ENCODE measurements at regions not wholly inside any gene's neighbourhood (a gene's known extent, or its start where the extent isn't known, plus 50 kb on each side); places are given as distances from the start of the nearest gene placed in this dataset.

DNA sequence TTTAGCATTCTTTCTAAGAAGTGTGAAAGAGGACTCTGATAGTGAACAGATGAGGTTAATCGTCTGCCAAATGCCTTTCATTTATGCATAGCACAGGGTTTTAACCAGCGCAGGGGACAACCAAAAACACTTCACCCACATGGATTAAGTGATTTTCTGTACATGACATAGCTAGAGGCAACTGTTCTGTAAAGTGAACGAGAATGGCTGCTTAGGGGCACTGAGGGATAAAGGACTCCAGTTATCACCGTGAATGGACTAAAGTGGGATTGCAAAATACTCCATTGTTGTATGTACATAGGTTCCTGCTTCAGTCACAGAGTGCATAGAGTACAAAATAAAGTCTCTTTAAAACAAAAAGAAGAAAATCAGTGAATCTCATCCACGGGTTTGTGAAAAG lies 456.8 kb downstream of the DMAC1 start:
- TF ChIP-seq ZNF221 (tag by site-specific recombination; IDR thresholded peaks at IDR 0.05; ENCODE audit: borderline replicate concordance): no peak
- no peak for TF ChIP-seq KLF10 (tag by site-specific recombination; IDR thresholded peaks at IDR 0.05)
- TF ChIP-seq, protein P1, sequence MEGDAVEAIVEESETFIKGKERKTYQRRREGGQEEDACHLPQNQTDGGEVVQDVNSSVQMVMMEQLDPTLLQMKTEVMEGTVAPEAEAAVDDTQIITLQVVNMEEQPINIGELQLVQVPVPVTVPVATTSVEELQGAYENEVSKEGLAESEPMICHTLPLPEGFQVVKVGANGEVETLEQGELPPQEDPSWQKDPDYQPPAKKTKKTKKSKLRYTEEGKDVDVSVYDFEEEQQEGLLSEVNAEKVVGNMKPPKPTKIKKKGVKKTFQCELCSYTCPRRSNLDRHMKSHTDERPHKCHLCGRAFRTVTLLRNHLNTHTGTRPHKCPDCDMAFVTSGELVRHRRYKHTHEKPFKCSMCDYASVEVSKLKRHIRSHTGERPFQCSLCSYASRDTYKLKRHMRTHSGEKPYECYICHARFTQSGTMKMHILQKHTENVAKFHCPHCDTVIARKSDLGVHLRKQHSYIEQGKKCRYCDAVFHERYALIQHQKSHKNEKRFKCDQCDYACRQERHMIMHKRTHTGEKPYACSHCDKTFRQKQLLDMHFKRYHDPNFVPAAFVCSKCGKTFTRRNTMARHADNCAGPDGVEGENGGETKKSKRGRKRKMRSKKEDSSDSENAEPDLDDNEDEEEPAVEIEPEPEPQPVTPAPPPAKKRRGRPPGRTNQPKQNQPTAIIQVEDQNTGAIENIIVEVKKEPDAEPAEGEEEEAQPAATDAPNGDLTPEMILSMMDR (tag by site-specific recombination; IDR thresholded peaks at IDR 0.05): no peak
- TF ChIP-seq, protein P2, sequence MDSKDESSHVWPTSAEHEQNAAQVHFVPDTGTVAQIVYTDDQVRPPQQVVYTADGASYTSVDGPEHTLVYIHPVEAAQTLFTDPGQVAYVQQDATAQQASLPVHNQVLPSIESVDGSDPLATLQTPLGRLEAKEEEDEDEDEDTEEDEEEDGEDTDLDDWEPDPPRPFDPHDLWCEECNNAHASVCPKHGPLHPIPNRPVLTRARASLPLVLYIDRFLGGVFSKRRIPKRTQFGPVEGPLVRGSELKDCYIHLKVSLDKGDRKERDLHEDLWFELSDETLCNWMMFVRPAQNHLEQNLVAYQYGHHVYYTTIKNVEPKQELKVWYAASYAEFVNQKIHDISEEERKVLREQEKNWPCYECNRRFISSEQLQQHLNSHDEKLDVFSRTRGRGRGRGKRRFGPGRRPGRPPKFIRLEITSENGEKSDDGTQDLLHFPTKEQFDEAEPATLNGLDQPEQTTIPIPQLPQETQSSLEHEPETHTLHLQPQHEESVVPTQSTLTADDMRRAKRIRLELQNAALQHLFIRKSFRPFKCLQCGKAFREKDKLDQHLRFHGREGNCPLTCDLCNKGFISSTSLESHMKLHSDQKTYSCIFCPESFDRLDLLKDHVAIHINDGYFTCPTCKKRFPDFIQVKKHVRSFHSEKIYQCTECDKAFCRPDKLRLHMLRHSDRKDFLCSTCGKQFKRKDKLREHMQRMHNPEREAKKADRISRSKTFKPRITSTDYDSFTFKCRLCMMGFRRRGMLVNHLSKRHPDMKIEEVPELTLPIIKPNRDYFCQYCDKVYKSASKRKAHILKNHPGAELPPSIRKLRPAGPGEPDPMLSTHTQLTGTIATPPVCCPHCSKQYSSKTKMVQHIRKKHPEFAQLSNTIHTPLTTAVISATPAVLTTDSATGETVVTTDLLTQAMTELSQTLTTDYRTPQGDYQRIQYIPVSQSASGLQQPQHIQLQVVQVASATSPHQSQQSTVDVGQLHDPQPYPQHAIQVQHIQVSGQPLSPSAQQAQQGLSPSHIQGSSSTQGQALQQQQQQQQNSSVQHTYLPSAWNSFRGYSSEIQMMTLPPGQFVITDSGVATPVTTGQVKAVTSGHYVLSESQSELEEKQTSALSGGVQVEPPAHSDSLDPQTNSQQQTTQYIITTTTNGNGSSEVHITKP (tag by site-specific recombination; IDR thresholded peaks at IDR 0.05): no peak
- no peak for TF ChIP-seq WT1 (tag by site-specific recombination; IDR thresholded peaks at IDR 0.05)
- TF ChIP-seq HOXA7 (CRISPR knock-in tag; IDR thresholded peaks at IDR 0.05; ENCODE audit: borderline replicate concordance): no peak
- TF ChIP-seq ZNF777 (tag by site-specific recombination; IDR thresholded peaks at IDR 0.05; ENCODE audit: borderline replicate concordance): no peak
- TF ChIP-seq ZNF140 (tag by site-specific recombination; IDR thresholded peaks at IDR 0.05): no peak
- TF ChIP-seq ZNF423 (tag by site-specific recombination; IDR thresholded peaks at IDR 0.05): no peak
- TF ChIP-seq ZNF274 (IDR thresholded peaks at IDR 0.05; ENCODE audit: low read length): no peak
- TF ChIP-seq ZNF274 (tag by site-specific recombination; IDR thresholded peaks at IDR 0.05; ENCODE audit: borderline replicate concordance): no peak
- no peak for TF ChIP-seq ZNF561 (tag by site-specific recombination; IDR thresholded peaks at IDR 0.05; ENCODE audit: borderline replicate concordance)
- TF ChIP-seq, protein P3, sequence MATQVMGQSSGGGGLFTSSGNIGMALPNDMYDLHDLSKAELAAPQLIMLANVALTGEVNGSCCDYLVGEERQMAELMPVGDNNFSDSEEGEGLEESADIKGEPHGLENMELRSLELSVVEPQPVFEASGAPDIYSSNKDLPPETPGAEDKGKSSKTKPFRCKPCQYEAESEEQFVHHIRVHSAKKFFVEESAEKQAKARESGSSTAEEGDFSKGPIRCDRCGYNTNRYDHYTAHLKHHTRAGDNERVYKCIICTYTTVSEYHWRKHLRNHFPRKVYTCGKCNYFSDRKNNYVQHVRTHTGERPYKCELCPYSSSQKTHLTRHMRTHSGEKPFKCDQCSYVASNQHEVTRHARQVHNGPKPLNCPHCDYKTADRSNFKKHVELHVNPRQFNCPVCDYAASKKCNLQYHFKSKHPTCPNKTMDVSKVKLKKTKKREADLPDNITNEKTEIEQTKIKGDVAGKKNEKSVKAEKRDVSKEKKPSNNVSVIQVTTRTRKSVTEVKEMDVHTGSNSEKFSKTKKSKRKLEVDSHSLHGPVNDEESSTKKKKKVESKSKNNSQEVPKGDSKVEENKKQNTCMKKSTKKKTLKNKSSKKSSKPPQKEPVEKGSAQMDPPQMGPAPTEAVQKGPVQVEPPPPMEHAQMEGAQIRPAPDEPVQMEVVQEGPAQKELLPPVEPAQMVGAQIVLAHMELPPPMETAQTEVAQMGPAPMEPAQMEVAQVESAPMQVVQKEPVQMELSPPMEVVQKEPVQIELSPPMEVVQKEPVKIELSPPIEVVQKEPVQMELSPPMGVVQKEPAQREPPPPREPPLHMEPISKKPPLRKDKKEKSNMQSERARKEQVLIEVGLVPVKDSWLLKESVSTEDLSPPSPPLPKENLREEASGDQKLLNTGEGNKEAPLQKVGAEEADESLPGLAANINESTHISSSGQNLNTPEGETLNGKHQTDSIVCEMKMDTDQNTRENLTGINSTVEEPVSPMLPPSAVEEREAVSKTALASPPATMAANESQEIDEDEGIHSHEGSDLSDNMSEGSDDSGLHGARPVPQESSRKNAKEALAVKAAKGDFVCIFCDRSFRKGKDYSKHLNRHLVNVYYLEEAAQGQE (tag by site-specific recombination; IDR thresholded peaks at IDR 0.05): no peak
- TF ChIP-seq, protein P4, sequence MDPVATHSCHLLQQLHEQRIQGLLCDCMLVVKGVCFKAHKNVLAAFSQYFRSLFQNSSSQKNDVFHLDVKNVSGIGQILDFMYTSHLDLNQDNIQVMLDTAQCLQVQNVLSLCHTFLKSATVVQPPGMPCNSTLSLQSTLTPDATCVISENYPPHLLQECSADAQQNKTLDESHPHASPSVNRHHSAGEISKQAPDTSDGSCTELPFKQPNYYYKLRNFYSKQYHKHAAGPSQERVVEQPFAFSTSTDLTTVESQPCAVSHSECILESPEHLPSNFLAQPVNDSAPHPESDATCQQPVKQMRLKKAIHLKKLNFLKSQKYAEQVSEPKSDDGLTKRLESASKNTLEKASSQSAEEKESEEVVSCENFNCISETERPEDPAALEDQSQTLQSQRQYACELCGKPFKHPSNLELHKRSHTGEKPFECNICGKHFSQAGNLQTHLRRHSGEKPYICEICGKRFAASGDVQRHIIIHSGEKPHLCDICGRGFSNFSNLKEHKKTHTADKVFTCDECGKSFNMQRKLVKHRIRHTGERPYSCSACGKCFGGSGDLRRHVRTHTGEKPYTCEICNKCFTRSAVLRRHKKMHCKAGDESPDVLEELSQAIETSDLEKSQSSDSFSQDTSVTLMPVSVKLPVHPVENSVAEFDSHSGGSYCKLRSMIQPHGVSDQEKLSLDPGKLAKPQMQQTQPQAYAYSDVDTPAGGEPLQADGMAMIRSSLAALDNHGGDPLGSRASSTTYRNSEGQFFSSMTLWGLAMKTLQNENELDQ (tag by site-specific recombination; IDR thresholded peaks at IDR 0.05; ENCODE audit: low read depth): no peak
- TF ChIP-seq BCL11B (tag by site-specific recombination; IDR thresholded peaks at IDR 0.05; ENCODE audit: low read depth): no peak

Data from HEK293 (cell line).